GM23338 (cell line): ENCODE measurements at regions not wholly inside any gene's neighbourhood (a gene's known extent, or its start where the extent isn't known, plus 50 kb on each side); places are given as distances from the start of the nearest gene placed in this dataset.

Source experiments
- ATAC-seq: fragments of 200-7000 bp; cut with Tn5 transposase; 3 replicates; pipeline ENCODE4 v1.9.1; 2020
- DNase-seq: peaks from one replicate; pipeline ENCODE4 v3.0.0-alpha.2; 2015; ENCODE audit warnings: low spot score
- H2AFZ ChIP-seq: fragments of 200-600 bp; sonication (generic); 2 replicates; pipeline ENCODE4 v1.8.0; 2016; ENCODE audit warnings: antibody characterized with exemption, mild to moderate bottlenecking, moderate library complexity
- H3F3A ChIP-seq: fragments of 200-600 bp; sonication (generic); replicated peaks from 2 replicates; pipeline ENCODE4 v1.8.0; 2017; ENCODE audit warnings: antibody characterized with exemption, mixed run types, low read depth
- H3K27ac ChIP-seq: fragments of 200-600 bp; sonication (generic); 2 replicates; pipeline ENCODE4 v1.6.1; 2016; ENCODE audit warnings: low read depth
- H3K27me3 ChIP-seq: fragments of 200-600 bp; sonication (generic); 2 replicates; pipeline ENCODE4 v1.8.0; 2016; ENCODE audit warnings: mild to moderate bottlenecking, mixed run types, moderate library complexity; ENCODE audit not compliant: insufficient read depth
- H3K36me3 ChIP-seq: fragments of 200-600 bp; sonication (generic); 2 replicates; pipeline ENCODE4 v1.8.0; 2016; ENCODE audit warnings: mild to moderate bottlenecking; ENCODE audit not compliant: insufficient read depth
- H3K4me1 ChIP-seq: fragments of 200-600 bp; sonication (generic); 2 replicates; pipeline ENCODE4 v1.8.0; 2016; ENCODE audit warnings: mild to moderate bottlenecking, moderate library complexity; ENCODE audit not compliant: insufficient read depth
- H3K4me2 ChIP-seq: fragments of 200-600 bp; sonication (generic); 2 replicates; pipeline ENCODE4 v1.7.1; 2017; ENCODE audit warnings: mixed run types
- H3K4me3 ChIP-seq: fragments of 200-600 bp; sonication (generic); 2 replicates; pipeline ENCODE4 v1.6.1; 2016; ENCODE audit warnings: mixed run types
- H3K79me2 ChIP-seq: fragments of 200-600 bp; sonication (generic); replicated peaks from 2 replicates; pipeline ENCODE4 v1.8.0; 2017; ENCODE audit warnings: mild to moderate bottlenecking; ENCODE audit not compliant: insufficient read depth
- H3K9me2 ChIP-seq: fragments of 200-600 bp; sonication (generic); 2 replicates; pipeline ENCODE4 v1.8.0; 2017; ENCODE audit not compliant: insufficient read depth
- H4K20me1 ChIP-seq: fragments of 200-600 bp; sonication (generic); replicated peaks from 2 replicates; pipeline ENCODE4 v1.8.0; 2017; ENCODE audit warnings: mild to moderate bottlenecking; ENCODE audit not compliant: insufficient read depth
- H3K27ac Mint-ChIP-seq: 2 replicates; pipeline ENCODE4 v1.8.0; 2020; ENCODE audit warnings: inconsistent platforms, mild to moderate bottlenecking, moderate library complexity, mixed read lengths
- H3K27me3 Mint-ChIP-seq: 3 replicates; pipeline ENCODE4 v1.8.0; 2022; ENCODE audit warnings: low read depth, mild to moderate bottlenecking, moderate library complexity, mixed read lengths, inconsistent platforms; ENCODE audit not compliant: insufficient read depth, poor library complexity
- H3K36me3 Mint-ChIP-seq: 3 replicates; pipeline ENCODE4 v1.8.0; 2021; ENCODE audit warnings: low read depth, mild to moderate bottlenecking, inconsistent platforms, moderate library complexity, mixed read lengths
- H3K4me1 Mint-ChIP-seq: 3 replicates; pipeline ENCODE4 v1.8.0; 2020; ENCODE audit warnings: mild to moderate bottlenecking, inconsistent platforms, mixed read lengths
- H3K4me3 Mint-ChIP-seq: 3 replicates; pipeline ENCODE4 v1.8.0; 2021; ENCODE audit warnings: moderate library complexity, mild to moderate bottlenecking, inconsistent platforms, mixed read lengths
- H3K9me3 Mint-ChIP-seq: 3 replicates; pipeline ENCODE4 v1.8.0; 2020; ENCODE audit warnings: moderate library complexity, mild to moderate bottlenecking, inconsistent platforms, mixed read lengths
- CREB1 ChIP-seq: fragments of 250-450 bp; sonication (Bioruptor Pico); IDR thresholded peaks from 2 replicates; pipeline ENCODE4 v1.5.0; 2020; ENCODE audit warnings: low read depth, mild to moderate bottlenecking, moderate library complexity
- EZH2 ChIP-seq: fragments of 200-600 bp; sonication (generic); IDR thresholded peaks from one replicate; pipeline ENCODE4 v1.8.0; 2017; ENCODE audit warnings: antibody characterized with exemption, mild to moderate bottlenecking, low read depth; ENCODE audit not compliant: unreplicated experiment
- EZH2phosphoT487 ChIP-seq: fragments of 200-600 bp; sonication (generic); IDR thresholded peaks from one replicate; pipeline ENCODE4 v1.8.1; 2018; ENCODE audit warnings: antibody characterized with exemption; ENCODE audit not compliant: unreplicated experiment
- JUNB ChIP-seq: IDR thresholded peaks from one replicate; pipeline ENCODE4 v1.6.1; 2016; ENCODE audit warnings: antibody characterized with exemption; ENCODE audit not compliant: unreplicated experiment
- NANOG ChIP-seq: IDR thresholded peaks from 2 replicates; pipeline ENCODE4 v1.6.1; 2016; ENCODE audit warnings: antibody characterized with exemption, borderline replicate concordance
- POLR2AphosphoS5 ChIP-seq: IDR thresholded peaks from 2 replicates; pipeline ENCODE4 v1.6.1; 2016; ENCODE audit warnings: antibody characterized with exemption, low read depth
- STAT1 ChIP-seq: IDR thresholded peaks from one replicate; pipeline ENCODE4 v1.6.1; 2016; ENCODE audit warnings: antibody characterized with exemption; ENCODE audit not compliant: unreplicated experiment
- ZNF114 ChIP-seq: fragments of 250-450 bp; sonication (Bioruptor Pico); IDR thresholded peaks from 2 replicates; pipeline ENCODE4 v1.5.0; 2020; ENCODE audit warnings: mild to moderate bottlenecking, moderate library complexity
- ZNF331 ChIP-seq: fragments of 250-450 bp; sonication (Bioruptor Pico); IDR thresholded peaks from 2 replicates; pipeline ENCODE4 v1.5.0; 2020; ENCODE audit warnings: low read depth, mild to moderate bottlenecking, moderate library complexity
- TF ChIP-seq, protein P1 (sequence below): IDR thresholded peaks from 2 replicates; pipeline ENCODE4 v1.6.1; 2016; ENCODE audit warnings: antibody characterized with exemption
- TF ChIP-seq, protein P2 (sequence below): IDR thresholded peaks from one replicate; pipeline ENCODE4 v1.6.1; 2018; ENCODE audit warnings: antibody characterized with exemption; ENCODE audit not compliant: unreplicated experiment
- TF ChIP-seq, protein P3 (sequence below): fragments of 250-450 bp; sonication (Bioruptor Pico); IDR thresholded peaks from 2 replicates; pipeline ENCODE4 v1.5.0; 2020; ENCODE audit warnings: mild to moderate bottlenecking, moderate library complexity
- TF ChIP-seq, protein P4 (sequence below), 2 experiments: fragments of 200-600 bp in 1 of 2; sonication (generic) in 1 of 2; conservative IDR thresholded peaks; 2 replicates each; pipeline versions ENCODE4 v1.5.1 to v1.6.1; 2016 to 2017; ENCODE audit warnings: antibody characterized with exemption in 2 of 2, low read depth in 2 of 2, mild to moderate bottlenecking in 2 of 2, moderate library complexity in 1 of 2

DNA sequence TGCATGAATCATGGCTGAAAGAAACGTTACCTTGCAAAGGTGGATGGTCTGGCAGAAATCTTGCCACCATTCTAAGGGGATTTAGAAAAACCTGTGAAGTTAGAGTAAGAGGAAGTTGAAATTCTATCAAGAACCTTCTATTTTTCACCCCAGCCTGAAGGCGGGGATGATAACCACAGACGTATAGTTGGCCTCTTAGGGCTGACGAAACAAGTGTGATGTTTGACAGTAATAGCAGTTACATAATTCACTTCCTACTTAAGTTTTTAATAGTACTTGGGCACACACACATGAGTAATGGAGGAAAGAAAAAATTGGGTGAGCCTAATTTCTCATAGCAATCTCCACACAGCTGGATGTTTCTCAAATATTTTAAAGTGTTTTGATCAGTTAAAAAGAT lies 336.6 kb upstream of the SALL3 start:
- H2AFZ ChIP-seq, result no peak overlapping the region
- DNase-seq (no peak), ATAC-seq (no peak)
- no peaks in the 10 kb centered on the region for H3K9me2 ChIP-seq
- H3K4me2 ChIP-seq, result no peak overlapping the region
- H4K20me1 ChIP-seq, result no peaks in the 10 kb centered on the region
- H3F3A ChIP-seq, result no peaks in the 10 kb centered on the region
- Mint-ChIP-seq H3K4me1 (no peaks in the 10 kb centered on the region), H3K27ac (no peak overlapping the region), H3K4me3 (no peak overlapping the region), H3K27me3 (peaks cover 6% of the 10 kb centered on the region), H3K9me3 (peaks cover 99% of the 10 kb centered on the region), H3K36me3 (peaks cover 67% of the 10 kb centered on the region)
- no peaks in the 10 kb centered on the region for H3K79me2 ChIP-seq
- H3K4me3 ChIP-seq, result no peak overlapping the region
- H3K27ac ChIP-seq, result no peak overlapping the region
- H3K27me3 ChIP-seq, result no peaks in the 10 kb centered on the region
- H3K4me1 ChIP-seq, result 0 out of 2 replicates have a peak, but pooled peaks cover 3% of the 10 kb centered on the region
- TF ChIP-seq, protein P1, sequence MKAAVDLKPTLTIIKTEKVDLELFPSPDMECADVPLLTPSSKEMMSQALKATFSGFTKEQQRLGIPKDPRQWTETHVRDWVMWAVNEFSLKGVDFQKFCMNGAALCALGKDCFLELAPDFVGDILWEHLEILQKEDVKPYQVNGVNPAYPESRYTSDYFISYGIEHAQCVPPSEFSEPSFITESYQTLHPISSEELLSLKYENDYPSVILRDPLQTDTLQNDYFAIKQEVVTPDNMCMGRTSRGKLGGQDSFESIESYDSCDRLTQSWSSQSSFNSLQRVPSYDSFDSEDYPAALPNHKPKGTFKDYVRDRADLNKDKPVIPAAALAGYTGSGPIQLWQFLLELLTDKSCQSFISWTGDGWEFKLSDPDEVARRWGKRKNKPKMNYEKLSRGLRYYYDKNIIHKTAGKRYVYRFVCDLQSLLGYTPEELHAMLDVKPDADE, result no peak
- TF ChIP-seq STAT1 (no peak), EZH2phosphoT487 (no peak), POLR2AphosphoS5 (no peak), JUNB (no peak), ZNF114 (CRISPR knock-in tag) (no peak), CREB1 (no peak), EZH2 (no peak), ZNF331 (CRISPR knock-in tag) (no peak), NANOG (no peak)
- TF ChIP-seq, protein P2, sequence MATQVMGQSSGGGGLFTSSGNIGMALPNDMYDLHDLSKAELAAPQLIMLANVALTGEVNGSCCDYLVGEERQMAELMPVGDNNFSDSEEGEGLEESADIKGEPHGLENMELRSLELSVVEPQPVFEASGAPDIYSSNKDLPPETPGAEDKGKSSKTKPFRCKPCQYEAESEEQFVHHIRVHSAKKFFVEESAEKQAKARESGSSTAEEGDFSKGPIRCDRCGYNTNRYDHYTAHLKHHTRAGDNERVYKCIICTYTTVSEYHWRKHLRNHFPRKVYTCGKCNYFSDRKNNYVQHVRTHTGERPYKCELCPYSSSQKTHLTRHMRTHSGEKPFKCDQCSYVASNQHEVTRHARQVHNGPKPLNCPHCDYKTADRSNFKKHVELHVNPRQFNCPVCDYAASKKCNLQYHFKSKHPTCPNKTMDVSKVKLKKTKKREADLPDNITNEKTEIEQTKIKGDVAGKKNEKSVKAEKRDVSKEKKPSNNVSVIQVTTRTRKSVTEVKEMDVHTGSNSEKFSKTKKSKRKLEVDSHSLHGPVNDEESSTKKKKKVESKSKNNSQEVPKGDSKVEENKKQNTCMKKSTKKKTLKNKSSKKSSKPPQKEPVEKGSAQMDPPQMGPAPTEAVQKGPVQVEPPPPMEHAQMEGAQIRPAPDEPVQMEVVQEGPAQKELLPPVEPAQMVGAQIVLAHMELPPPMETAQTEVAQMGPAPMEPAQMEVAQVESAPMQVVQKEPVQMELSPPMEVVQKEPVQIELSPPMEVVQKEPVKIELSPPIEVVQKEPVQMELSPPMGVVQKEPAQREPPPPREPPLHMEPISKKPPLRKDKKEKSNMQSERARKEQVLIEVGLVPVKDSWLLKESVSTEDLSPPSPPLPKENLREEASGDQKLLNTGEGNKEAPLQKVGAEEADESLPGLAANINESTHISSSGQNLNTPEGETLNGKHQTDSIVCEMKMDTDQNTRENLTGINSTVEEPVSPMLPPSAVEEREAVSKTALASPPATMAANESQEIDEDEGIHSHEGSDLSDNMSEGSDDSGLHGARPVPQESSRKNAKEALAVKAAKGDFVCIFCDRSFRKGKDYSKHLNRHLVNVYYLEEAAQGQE, result no peak
- TF ChIP-seq, protein P3, sequence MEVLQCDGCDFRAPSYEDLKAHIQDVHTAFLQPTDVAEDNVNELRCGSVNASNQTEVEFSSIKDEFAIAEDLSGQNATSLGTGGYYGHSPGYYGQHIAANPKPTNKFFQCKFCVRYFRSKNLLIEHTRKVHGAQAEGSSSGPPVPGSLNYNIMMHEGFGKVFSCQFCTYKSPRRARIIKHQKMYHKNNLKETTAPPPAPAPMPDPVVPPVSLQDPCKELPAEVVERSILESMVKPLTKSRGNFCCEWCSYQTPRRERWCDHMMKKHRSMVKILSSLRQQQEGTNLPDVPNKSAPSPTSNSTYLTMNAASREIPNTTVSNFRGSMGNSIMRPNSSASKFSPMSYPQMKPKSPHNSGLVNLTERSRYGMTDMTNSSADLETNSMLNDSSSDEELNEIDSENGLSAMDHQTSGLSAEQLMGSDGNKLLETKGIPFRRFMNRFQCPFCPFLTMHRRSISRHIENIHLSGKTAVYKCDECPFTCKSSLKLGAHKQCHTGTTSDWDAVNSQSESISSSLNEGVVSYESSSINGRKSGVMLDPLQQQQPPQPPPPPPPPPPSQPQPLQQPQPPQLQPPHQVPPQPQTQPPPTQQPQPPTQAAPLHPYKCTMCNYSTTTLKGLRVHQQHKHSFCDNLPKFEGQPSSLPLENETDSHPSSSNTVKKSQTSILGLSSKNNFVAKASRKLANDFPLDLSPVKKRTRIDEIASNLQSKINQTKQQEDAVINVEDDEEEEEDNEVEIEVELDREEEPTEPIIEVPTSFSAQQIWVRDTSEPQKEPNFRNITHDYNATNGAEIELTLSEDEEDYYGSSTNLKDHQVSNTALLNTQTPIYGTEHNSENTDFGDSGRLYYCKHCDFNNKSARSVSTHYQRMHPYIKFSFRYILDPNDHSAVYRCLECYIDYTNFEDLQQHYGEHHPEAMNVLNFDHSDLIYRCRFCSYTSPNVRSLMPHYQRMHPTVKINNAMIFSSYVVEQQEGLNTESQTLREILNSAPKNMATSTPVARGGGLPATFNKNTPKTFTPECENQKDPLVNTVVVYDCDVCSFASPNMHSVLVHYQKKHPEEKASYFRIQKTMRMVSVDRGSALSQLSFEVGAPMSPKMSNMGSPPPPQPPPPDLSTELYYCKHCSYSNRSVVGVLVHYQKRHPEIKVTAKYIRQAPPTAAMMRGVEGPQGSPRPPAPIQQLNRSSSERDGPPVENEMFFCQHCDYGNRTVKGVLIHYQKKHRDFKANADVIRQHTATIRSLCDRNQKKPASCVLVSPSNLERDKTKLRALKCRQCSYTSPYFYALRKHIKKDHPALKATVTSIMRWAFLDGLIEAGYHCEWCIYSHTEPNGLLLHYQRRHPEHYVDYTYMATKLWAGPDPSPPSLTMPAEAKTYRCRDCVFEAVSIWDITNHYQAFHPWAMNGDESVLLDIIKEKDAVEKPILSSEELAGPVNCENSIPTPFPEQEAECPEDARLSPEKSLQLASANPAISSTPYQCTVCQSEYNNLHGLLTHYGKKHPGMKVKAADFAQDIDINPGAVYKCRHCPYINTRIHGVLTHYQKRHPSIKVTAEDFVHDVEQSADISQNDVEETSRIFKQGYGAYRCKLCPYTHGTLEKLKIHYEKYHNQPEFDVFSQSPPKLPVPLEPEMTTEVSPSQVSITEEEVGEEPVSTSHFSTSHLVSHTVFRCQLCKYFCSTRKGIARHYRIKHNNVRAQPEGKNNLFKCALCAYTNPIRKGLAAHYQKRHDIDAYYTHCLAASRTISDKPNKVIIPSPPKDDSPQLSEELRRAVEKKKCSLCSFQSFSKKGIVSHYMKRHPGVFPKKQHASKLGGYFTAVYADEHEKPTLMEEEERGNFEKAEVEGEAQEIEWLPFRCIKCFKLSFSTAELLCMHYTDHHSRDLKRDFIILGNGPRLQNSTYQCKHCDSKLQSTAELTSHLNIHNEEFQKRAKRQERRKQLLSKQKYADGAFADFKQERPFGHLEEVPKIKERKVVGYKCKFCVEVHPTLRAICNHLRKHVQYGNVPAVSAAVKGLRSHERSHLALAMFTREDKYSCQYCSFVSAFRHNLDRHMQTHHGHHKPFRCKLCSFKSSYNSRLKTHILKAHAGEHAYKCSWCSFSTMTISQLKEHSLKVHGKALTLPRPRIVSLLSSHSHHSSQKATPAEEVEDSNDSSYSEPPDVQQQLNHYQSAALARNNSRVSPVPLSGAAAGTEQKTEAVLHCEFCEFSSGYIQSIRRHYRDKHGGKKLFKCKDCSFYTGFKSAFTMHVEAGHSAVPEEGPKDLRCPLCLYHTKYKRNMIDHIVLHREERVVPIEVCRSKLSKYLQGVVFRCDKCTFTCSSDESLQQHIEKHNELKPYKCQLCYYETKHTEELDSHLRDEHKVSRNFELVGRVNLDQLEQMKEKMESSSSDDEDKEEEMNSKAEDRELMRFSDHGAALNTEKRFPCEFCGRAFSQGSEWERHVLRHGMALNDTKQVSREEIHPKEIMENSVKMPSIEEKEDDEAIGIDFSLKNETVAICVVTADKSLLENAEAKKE, result no peak
- TF ChIP-seq, protein P4, sequence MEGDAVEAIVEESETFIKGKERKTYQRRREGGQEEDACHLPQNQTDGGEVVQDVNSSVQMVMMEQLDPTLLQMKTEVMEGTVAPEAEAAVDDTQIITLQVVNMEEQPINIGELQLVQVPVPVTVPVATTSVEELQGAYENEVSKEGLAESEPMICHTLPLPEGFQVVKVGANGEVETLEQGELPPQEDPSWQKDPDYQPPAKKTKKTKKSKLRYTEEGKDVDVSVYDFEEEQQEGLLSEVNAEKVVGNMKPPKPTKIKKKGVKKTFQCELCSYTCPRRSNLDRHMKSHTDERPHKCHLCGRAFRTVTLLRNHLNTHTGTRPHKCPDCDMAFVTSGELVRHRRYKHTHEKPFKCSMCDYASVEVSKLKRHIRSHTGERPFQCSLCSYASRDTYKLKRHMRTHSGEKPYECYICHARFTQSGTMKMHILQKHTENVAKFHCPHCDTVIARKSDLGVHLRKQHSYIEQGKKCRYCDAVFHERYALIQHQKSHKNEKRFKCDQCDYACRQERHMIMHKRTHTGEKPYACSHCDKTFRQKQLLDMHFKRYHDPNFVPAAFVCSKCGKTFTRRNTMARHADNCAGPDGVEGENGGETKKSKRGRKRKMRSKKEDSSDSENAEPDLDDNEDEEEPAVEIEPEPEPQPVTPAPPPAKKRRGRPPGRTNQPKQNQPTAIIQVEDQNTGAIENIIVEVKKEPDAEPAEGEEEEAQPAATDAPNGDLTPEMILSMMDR (conservative IDR thresholded peaks at IDR 0.05; ENCODE audit: low read depth in 2 of 2), result no peak
- peaks cover 3% of the 10 kb centered on the region; the same call in 1 of the 2 replicates for H3K36me3 ChIP-seq
